SK-N-MC (cell line): ENCODE measurements at regions not wholly inside any gene's neighbourhood (a gene's known extent, or its start where the extent isn't known, plus 50 kb on each side); places are given as distances from the start of the nearest gene placed in this dataset.

ENCODE experiments used
- DNase-seq: peaks from one replicate; pipeline ENCODE4 v3.0.0-alpha.2; 2011; ENCODE audit warnings: low read depth, low spot score
- H3K27ac ChIP-seq: fragments of 200-600 bp; sonication (generic); 2 replicates; pipeline ENCODE4 v1.5.1; 2016; ENCODE audit warnings: mixed run types
- H3K36me3 ChIP-seq: fragments of 200-600 bp; sonication (generic); 2 replicates; pipeline ENCODE4 v1.6.1; 2017; ENCODE audit warnings: antibody characterized with exemption, low read length, mixed read lengths; ENCODE audit not compliant: insufficient read depth
- H3K4me3 ChIP-seq: fragments of 200-600 bp; sonication (generic); 2 replicates; pipeline ENCODE4 v1.5.1; 2016
- H3K9ac ChIP-seq: fragments of 200-600 bp; sonication (generic); 2 replicates; pipeline ENCODE4 v1.8.0; 2017; ENCODE audit warnings: mixed run types, mixed read lengths; ENCODE audit not compliant: insufficient read length
- H3K9me3 ChIP-seq: fragments of 200-600 bp; sonication (generic); 2 replicates; pipeline ENCODE4 v1.6.1; 2017; ENCODE audit warnings: low read depth, mild to moderate bottlenecking, antibody characterized with exemption, low read length, moderate library complexity, mixed read lengths
- EZH2 ChIP-seq: fragments of 200-600 bp; sonication (generic); IDR thresholded peaks from one replicate; pipeline ENCODE4 v1.6.1; 2017; ENCODE audit warnings: antibody characterized with exemption
- FOXP2 ChIP-seq: optimal IDR thresholded peaks from 2 replicates; pipeline ENCODE3; 2011; ENCODE audit warnings: mild to moderate bottlenecking, moderate library complexity; ENCODE audit not compliant: insufficient read depth; ENCODE audit errors: extremely low read length, control extremely low read depth
- POLR2AphosphoS5 ChIP-seq: IDR thresholded peaks from 2 replicates; pipeline ENCODE4 v1.6.1; 2012; ENCODE audit warnings: mild to moderate bottlenecking, low read depth, low read length, borderline replicate concordance

DNA sequence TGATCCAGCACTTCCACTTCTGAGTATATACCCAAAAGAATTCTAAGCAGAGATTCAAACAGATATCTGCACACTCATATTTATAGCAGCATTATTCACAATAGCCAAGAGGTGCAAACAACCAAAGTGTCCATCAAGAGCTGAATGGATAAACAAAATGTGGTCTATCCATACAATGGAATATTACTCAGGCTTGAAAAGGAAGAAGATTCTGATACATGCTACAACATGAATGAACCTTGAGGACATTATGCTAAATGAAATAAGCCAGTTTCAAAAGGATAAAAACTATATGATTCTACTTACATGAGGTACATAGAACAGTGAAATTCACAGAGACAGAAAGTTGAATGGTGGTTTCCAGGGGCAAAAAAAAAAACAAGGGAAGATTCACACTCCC lies 88.9 kb downstream of the CCDC185 start:
- no peaks in the 10 kb centered on the region for H3K36me3 ChIP-seq
- TF ChIP-seq FOXP2 (no peak), POLR2AphosphoS5 (no peak), EZH2 (no peak)
- DNase-seq: no peak
- no peaks in the 10 kb centered on the region for H3K9me3 ChIP-seq
- H3K9ac ChIP-seq: no peak overlapping the region
- H3K4me3 ChIP-seq: no peak overlapping the region
- H3K27ac ChIP-seq: no peak overlapping the region

GRCh38 chr1:223482766-223483165 lies 89.6 kb downstream of the CCDC185 start:
- no peak for TF ChIP-seq POLR2AphosphoS5
- TF ChIP-seq EZH2: no peak
- TF ChIP-seq FOXP2: no peak
- peak; percentile 5 for DNase-seq
- Histone ChIP-seq H3K36me3 (no peaks in the 10 kb centered on the region), H3K27ac (no peak overlapping the region), H3K9me3 (no peaks in the 10 kb centered on the region), H3K9ac (no peak overlapping the region), H3K4me3 (no peak overlapping the region; the same call in 1 of the 2 replicates)

GRCh38 chr1:223483511-223483910 lies 90.3 kb downstream of the CCDC185 start:
- no peaks in the 10 kb centered on the region for H3K9me3 ChIP-seq
- H3K4me3 ChIP-seq: no peak overlapping the region
- DNase-seq: no peak
- H3K9ac ChIP-seq: no peak overlapping the region
- no peaks in the 10 kb centered on the region for H3K36me3 ChIP-seq
- TF ChIP-seq FOXP2 (no peak), POLR2AphosphoS5 (no peak), EZH2 (no peak)
- no peak overlapping the region for H3K27ac ChIP-seq

GRCh38 chr1:223486366-223486765 lies 93.2 kb downstream of the CCDC185 start:
- Histone ChIP-seq H3K4me3 (no peak overlapping the region), H3K36me3 (no peaks in the 10 kb centered on the region), H3K9ac (no peak overlapping the region), H3K27ac (no peak overlapping the region), H3K9me3 (no peaks in the 10 kb centered on the region)
- DNase-seq: no peak
- TF ChIP-seq POLR2AphosphoS5: no peak
- TF ChIP-seq EZH2: no peak
- TF ChIP-seq FOXP2: no peak

DNA sequence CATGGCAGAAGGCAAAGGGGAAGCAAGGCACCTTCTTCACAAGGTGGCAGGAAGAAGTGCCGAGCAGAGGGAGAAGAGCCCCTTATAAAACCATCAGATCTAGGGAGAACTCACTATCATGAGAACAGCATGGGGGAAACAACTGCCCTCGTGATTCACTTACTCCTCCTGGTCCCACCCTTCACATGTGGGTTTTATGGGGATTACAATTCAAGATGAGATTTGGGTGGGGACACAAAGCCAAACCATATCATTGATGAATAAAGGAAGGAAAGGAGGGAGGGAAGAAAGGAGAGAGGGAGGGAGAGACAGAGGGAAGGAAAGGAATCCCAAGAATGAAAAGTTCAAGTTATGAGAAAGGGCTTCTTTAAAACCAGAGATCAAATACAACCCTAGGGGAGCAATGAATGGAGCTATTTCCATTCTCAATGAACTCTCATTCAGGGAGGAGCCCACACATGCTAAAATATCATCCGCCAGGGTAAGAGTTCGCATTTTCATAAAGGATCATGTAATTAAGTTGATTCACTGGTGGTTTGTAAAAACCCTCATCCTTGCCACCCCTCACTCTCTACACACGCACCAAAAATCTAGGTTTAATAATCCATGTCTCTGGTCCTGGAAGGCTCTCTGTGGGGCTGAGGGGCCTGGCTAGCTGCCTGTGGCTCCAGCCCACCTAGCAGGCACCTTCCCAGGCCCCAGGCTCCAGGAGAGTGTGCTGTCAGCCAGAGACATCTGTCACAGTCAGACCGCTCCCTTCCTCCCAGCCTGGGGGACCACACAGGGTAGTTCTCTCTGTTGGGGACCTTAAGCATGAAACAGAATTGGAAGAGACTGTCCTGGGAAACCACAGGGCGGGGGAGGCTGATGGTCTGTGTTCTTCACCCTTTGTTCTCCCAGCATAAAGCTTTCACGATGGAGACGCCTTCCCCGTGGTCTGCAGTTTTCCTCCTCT lies 94.0 kb downstream of the CCDC185 start:
- no peak for DNase-seq
- TF ChIP-seq POLR2AphosphoS5: no peak
- TF ChIP-seq EZH2: no peak
- no peak for TF ChIP-seq FOXP2
- no peaks in the 10 kb centered on the region for H3K9me3 ChIP-seq
- H3K27ac ChIP-seq: no peak overlapping the region
- no peaks in the 10 kb centered on the region for H3K36me3 ChIP-seq
- H3K4me3 ChIP-seq: no peak overlapping the region
- no peak overlapping the region for H3K9ac ChIP-seq

DNA sequence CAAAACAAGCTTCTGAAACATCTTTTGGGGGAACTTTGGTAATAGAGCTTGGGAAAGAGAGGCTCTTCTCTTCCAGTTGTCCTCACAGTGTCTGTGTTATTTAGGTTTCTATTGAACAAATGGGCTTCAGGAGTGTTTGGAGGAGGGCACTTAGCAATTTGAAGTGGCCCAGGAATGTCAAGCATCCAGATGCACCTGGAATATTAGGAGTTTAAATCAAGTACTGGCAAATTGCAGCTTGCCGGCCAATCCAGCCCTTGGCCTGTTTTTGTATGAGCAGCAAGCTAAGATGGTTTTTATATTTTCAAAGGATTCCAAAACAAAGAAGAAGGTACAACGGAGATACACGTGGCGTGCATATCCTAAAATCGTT lies 94.7 kb downstream of the CCDC185 start:
- no peak overlapping the region for H3K27ac ChIP-seq
- no peak overlapping the region for H3K9ac ChIP-seq
- TF ChIP-seq EZH2: no peak
- TF ChIP-seq POLR2AphosphoS5: no peak
- TF ChIP-seq FOXP2: no peak
- H3K36me3 ChIP-seq: no peaks in the 10 kb centered on the region
- H3K9me3 ChIP-seq: no peaks in the 10 kb centered on the region
- no peak overlapping the region for H3K4me3 ChIP-seq
- DNase-seq: no peak

- H3K36me3 ChIP-seq: no peaks in the 10 kb centered on the region
- no peak overlapping the region for H3K9ac ChIP-seq
- DNase-seq: no peak
- no peak overlapping the region for H3K4me3 ChIP-seq
- TF ChIP-seq FOXP2: no peak
- TF ChIP-seq POLR2AphosphoS5: no peak
- TF ChIP-seq EZH2: no peak
- H3K27ac ChIP-seq: no peak overlapping the region
- H3K9me3 ChIP-seq: no peaks in the 10 kb centered on the region
Measured at GRCh38 chr1:223489439-223489838, 96.2 kb downstream of the CCDC185 start.

- Histone ChIP-seq H3K4me3 (no peak overlapping the region), H3K36me3 (no peaks in the 10 kb centered on the region), H3K9ac (no peak overlapping the region), H3K9me3 (no peaks in the 10 kb centered on the region), H3K27ac (no peak overlapping the region)
- no peak for DNase-seq
- no peak for TF ChIP-seq POLR2AphosphoS5
- no peak for TF ChIP-seq FOXP2
- no peak for TF ChIP-seq EZH2
Measured at GRCh38 chr1:223490256-223490655, 97.0 kb downstream of the CCDC185 start.
